ENCODE measurements at regions not wholly inside any gene's neighbourhood (a gene's known extent, or its start where the extent isn't known, plus 50 kb on each side); places are given as distances from the start of the nearest gene placed in this dataset.

- TF ChIP-seq CTCF (IDR thresholded peaks at IDR 0.05) (no peak), POLR2A (IDR thresholded peaks at IDR 0.05) (no peak), EP300 (IDR thresholded peaks at IDR 0.05) (no peak)
These were observed 91.4 kb upstream of the MKLN1 start for GRCh38 chr7:131236318-131236672.

Measured in tibial nerve (tissue), 4 donors.